H1 (cell line): ENCODE measurements at regions not wholly inside any gene's neighbourhood (a gene's known extent, or its start where the extent isn't known, plus 50 kb on each side); places are given as distances from the start of the nearest gene placed in this dataset.

Source experiments
- ASH2L ChIP-seq: fragments of 200-600, 300-600 bp; sonication (generic); IDR thresholded peaks from one replicate; pipeline ENCODE4 v1.7.1; 2017; ENCODE audit warnings: low read length
- BRCA1 ChIP-seq: IDR thresholded peaks from 2 replicates; pipeline ENCODE4 v1.6.1; 2012; ENCODE audit warnings: low read depth, low read length, improper control_type of control experiment
- CHD2 ChIP-seq: IDR thresholded peaks from 2 replicates; pipeline ENCODE4 v1.6.1; 2012; ENCODE audit warnings: low read length, improper control_type of control experiment
- EP300 ChIP-seq, 2 experiments: IDR thresholded peaks; 1 replicate in 1 of 2; 2 replicates in 1 of 2; pipeline ENCODE4 v1.6.1; 2011 to 2012; ENCODE audit warnings: low read depth in 2 of 2, low read length in 2 of 2, mild to moderate bottlenecking in 2 of 2, borderline replicate concordance in 1 of 2, inconsistent platforms in 1 of 2, moderate library complexity in 1 of 2
- EZH2 ChIP-seq: fragments of 200-600 bp; sonication (generic); IDR thresholded peaks from 2 replicates; pipeline ENCODE4 v1.7.1; 2012; ENCODE audit warnings: low read depth, mild to moderate bottlenecking, moderate library complexity, low read length, inconsistent platforms; ENCODE audit not compliant: severe bottlenecking
- KDM1A ChIP-seq: fragments of 200-600, 300-600 bp; sonication (generic); IDR thresholded peaks from 2 replicates; pipeline ENCODE4 v1.7.1; 2016; ENCODE audit warnings: mild to moderate bottlenecking, low read length, borderline replicate concordance
- POLR2A ChIP-seq, 2 experiments: IDR thresholded peaks; 1 replicate in 1 of 2; 2 replicates in 1 of 2; pipeline ENCODE4 v1.6.1; 2011; ENCODE audit warnings: low read depth in 2 of 2, low read length in 2 of 2, mild to moderate bottlenecking in 2 of 2; ENCODE audit errors: control extremely low read depth in 1 of 2
- POLR2AphosphoS5 ChIP-seq: IDR thresholded peaks from 2 replicates; pipeline ENCODE4 v1.6.1; 2011; ENCODE audit warnings: low read depth, low read length
- RNF2 ChIP-seq: fragments of 200-900, 300-1000 bp; sonication (generic); IDR thresholded peaks from 2 replicates; pipeline ENCODE4 v1.7.1; 2016; ENCODE audit warnings: borderline replicate concordance, low read depth, mild to moderate bottlenecking, antibody characterized with exemption, low read length; ENCODE audit not compliant: poor library complexity, severe bottlenecking; ENCODE audit errors: missing control alignments
- SP1 ChIP-seq: IDR thresholded peaks from 2 replicates; pipeline ENCODE4 v1.6.1; 2011; ENCODE audit warnings: low read depth, low read length
- TAF1 ChIP-seq: IDR thresholded peaks from 2 replicates; pipeline ENCODE4 v1.6.1; 2011; ENCODE audit warnings: mild to moderate bottlenecking, low read depth, low read length
- YY1 ChIP-seq: IDR thresholded peaks from 2 replicates; pipeline ENCODE4 v1.6.1; 2011; ENCODE audit warnings: low read depth, mild to moderate bottlenecking, low read length
- TF ChIP-seq, protein P1 (sequence below), 3 experiments: IDR thresholded peaks; 1 replicate in 2 of 3; 2 replicates in 1 of 3; pipeline versions ENCODE4 v1.5.1 to v1.6.1; 2011; ENCODE audit warnings: low read length in 3 of 3, mild to moderate bottlenecking in 3 of 3, inconsistent platforms in 2 of 3, low read depth in 1 of 3, moderate library complexity in 1 of 3; ENCODE audit not compliant: insufficient read depth in 1 of 3; ENCODE audit errors: control extremely low read depth in 1 of 3
- TF ChIP-seq, protein P2 (sequence below): IDR thresholded peaks from 2 replicates; pipeline ENCODE4 v1.6.1; 2011; ENCODE audit warnings: low read depth, mild to moderate bottlenecking, low read length; ENCODE audit not compliant: insufficient read depth

DNA sequence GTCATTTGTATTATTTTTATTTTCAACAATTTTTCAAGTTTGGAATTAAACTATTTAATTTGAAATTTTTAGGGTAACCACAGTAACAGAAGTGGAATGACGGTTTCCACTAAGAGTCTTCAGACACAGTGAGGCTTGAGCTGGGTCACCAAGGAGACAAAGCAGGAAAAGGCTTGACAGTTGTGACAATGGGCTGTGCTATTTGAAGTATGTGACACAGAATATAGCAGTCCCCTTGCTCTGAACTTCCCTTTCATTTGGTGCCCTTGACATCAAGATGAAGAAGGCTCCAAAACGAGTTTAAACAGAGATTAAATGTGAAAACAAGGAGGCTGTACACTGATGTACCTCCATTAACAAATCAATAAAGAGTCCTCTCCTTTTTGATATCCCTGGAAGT lies 265.4 kb upstream of the DLGAP1 start:
- no peak for TF ChIP-seq YY1
- TF ChIP-seq, protein P1, sequence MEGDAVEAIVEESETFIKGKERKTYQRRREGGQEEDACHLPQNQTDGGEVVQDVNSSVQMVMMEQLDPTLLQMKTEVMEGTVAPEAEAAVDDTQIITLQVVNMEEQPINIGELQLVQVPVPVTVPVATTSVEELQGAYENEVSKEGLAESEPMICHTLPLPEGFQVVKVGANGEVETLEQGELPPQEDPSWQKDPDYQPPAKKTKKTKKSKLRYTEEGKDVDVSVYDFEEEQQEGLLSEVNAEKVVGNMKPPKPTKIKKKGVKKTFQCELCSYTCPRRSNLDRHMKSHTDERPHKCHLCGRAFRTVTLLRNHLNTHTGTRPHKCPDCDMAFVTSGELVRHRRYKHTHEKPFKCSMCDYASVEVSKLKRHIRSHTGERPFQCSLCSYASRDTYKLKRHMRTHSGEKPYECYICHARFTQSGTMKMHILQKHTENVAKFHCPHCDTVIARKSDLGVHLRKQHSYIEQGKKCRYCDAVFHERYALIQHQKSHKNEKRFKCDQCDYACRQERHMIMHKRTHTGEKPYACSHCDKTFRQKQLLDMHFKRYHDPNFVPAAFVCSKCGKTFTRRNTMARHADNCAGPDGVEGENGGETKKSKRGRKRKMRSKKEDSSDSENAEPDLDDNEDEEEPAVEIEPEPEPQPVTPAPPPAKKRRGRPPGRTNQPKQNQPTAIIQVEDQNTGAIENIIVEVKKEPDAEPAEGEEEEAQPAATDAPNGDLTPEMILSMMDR (IDR thresholded peaks at IDR 0.05; ENCODE audit: control extremely low read depth in 1 of 3, insufficient read depth in 1 of 3, low read depth in 1 of 3, low read length in 3 of 3), result no peak
- TF ChIP-seq EZH2, result no peak
- TF ChIP-seq CHD2, result no peak
- TF ChIP-seq SP1, result no peak
- TF ChIP-seq, protein P2, sequence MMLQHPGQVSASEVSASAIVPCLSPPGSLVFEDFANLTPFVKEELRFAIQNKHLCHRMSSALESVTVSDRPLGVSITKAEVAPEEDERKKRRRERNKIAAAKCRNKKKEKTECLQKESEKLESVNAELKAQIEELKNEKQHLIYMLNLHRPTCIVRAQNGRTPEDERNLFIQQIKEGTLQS, result no peak
- no peak for TF ChIP-seq KDM1A
- no peak for TF ChIP-seq BRCA1
- no peak for TF ChIP-seq EP300 (IDR thresholded peaks at IDR 0.05; ENCODE audit: borderline replicate concordance in 1 of 2, low read depth in 2 of 2, low read length in 2 of 2)
- no peak for TF ChIP-seq TAF1
- TF ChIP-seq POLR2AphosphoS5, result no peak
- TF ChIP-seq RNF2, result no peak
- TF ChIP-seq POLR2A (IDR thresholded peaks at IDR 0.05; ENCODE audit: control extremely low read depth in 1 of 2, low read depth in 2 of 2, low read length in 2 of 2), result no peak
- TF ChIP-seq ASH2L, result no peak
